HG03135 (cell line): ENCODE measurements at regions not wholly inside any gene's neighbourhood (a gene's known extent, or its start where the extent isn't known, plus 50 kb on each side); places are given as distances from the start of the nearest gene placed in this dataset.

ENCODE experiments used
- ATAC-seq: cut with Tn5 transposase; IDR thresholded peaks from one replicate; pipeline ENCODE4 v1.9.1; 2021; ENCODE audit warnings: mild to moderate bottlenecking, moderate library complexity; ENCODE audit not compliant: unreplicated experiment

DNA sequence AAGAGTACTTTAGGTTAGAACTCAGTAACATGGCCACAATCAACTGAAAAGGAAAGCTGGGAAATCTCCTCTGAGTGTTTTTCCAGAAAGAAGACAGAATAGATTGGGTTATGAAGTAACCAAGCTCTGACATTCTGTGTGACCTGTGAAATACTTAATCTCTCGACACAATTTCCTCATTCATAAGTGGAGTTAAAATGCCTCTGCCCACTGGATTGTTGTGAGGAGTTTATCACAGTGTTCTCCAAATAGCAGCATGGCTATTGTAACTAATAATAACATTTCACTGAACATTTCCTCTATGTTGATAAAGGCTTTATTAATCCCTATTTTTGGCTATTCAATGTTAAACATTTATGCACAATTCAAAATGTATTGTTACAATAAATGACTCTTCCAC, 311.0 kb downstream of the GABRB2 start:
- ATAC-seq, result no peak

DNA sequence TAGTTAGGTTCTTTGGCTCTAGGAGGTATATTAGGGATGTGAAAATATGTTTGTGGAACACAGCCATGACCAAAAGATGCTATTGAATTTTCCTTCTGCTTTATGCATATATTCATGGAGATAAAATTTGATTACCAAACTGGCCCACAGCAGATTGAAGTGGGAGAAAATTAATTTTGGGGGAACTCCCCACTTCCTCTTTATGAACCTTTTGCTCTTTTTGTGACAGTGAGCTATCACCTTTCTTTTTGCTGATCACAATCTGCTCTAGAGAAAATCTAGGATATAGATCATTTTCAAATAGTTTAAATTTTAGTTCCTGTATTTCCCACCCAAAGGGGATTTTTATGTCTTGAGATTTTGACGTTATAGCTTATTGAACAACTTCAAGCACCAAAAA, 313.0 kb downstream of the GABRB2 start:
- no peak for ATAC-seq

DNA sequence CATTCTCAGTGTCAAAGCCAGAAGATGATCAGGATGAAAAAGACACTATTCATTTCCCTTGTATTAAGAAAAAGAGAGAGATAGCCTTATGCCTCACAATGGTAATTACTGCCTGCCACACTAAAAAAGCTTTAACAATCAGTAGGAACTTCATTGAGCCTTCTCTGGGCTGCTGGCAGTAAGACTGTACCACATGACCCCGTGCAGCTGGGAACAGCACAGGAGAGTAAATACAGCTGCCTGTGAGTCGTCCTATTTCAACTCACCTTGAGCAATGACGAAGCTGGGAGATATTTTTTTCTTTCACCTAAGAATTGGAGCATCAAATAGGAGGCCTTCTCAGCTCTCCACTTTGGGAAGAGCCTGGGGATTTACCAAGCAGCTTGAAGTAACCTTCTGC, 316.3 kb downstream of the GABRB2 start:
- no peak for ATAC-seq

DNA sequence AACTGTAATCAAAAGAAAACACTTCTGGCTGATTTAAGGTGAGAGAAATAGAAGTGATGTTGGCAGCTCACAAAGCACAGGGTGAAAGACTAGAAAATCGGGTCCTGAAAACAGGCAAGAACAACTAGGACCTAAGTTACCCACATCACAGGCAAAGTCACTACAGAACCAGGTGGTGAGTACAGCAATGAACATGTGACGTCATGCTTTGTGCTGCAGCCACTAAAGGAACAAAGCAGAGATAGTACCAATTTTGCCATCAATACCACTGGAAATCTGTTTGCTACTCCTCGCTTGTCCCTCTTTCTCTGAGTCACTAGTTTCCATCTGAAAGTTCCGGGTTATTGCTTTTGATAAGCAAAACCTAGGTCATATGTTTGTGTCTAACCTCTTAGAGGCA, 326.7 kb downstream of the GABRB2 start:
- ATAC-seq, result no peak

DNA sequence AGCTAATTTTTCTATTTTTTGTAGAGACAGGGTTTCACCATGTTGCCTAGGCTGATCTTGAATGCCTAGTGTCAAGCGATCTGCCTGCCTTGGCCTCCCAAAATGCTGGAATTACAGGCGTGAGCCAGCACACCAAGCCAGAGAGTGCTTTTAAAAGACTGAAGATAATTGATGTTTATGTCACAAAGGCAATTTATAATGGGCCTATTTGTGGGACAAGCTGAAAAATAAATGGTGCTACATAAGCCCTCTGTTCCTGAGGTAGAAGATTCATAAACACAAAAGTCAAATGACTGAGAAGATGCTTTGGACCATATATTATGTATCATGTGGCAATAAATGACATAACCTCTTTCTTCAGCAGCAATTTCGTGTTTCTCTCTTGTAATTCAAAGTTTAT, 329.6 kb downstream of the GABRB2 start:
- no peak for ATAC-seq

DNA sequence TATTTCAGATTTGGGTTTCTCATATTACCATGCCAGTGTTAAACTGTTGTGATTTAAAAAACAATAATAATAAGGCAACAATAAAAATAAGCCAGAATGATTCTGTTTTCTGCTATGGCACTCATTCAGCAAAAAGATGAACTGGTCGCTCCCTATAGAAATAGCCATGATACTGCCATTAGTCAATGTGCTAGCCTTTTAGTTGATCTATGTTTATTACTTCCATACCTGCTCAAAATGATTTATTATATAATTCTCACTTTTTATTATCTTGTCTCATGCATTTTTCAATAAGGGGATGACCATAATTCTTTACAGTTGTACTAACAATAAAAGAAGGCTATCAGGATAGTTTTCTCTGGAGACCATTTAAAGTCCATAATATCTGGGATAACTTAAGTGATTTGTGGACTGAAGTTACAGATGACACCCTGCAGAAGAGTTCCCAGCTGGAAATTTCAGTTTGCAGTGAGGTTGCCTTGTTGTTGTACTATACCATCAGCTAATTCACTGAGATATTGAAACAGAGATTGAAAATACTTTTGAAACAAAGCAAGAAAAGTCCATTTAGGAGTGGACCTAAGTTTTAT, 334.3 kb downstream of the GABRB2 start:
- no peak for ATAC-seq

DNA sequence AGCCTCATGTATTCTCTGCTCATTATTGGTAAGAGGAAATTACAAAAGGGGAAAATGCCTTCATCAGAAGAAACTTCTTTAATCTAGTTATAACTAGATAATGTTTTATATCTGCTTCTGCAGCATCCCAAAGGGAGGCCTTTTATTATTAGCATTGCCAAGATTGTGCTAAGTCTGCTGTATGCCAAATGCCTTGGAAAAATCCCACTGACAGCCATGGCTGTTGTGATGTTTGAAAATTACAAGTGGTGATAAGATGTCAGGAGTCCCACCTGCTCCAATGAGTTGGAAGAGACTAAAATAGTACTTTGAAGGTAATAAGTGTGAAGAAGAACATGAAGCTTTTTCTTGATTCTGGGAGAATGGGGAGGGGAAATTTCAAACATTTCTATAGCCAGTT, 345.0 kb downstream of the GABRB2 start:
- no peak for ATAC-seq

DNA sequence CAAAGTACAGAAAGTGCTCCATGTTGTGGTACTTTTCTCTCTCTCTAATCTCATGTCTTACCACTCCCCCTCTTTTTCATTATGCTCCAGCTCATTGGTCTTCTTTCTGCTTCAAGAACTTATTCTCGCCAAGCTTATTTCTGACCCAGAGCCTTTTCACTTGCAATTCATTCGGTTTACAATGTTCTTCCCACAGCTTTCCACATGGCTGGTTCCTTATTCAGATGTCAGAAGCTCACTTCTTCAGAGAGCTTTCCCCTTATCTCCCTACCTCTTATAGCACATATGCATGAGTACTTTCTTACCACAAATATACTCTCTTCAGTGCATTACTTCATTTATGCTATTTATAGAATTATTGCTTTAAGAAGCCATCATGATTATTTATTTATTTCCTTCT, 338.8 kb upstream of the ATP10B start:
- no peak for ATAC-seq

DNA sequence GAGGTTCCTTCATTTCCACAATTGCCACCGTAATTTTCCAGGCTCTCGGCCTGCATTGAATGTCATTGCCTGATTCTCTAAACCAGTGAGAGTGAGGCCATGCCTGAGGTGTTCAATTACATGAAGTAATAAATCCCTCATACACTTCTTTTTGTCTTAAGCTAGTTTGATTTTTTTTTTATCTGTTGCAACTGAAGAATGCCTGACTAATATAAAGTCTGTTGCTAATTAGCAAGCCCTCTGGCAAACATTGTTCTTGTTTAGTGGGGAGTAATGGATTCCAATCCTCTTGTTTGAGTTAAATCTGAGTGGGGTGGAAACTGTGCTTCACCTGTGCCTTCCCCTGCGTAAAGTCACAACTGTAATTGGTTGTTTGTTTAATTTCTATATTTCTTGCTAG, 338.1 kb upstream of the ATP10B start:
- ATAC-seq, result no peak

DNA sequence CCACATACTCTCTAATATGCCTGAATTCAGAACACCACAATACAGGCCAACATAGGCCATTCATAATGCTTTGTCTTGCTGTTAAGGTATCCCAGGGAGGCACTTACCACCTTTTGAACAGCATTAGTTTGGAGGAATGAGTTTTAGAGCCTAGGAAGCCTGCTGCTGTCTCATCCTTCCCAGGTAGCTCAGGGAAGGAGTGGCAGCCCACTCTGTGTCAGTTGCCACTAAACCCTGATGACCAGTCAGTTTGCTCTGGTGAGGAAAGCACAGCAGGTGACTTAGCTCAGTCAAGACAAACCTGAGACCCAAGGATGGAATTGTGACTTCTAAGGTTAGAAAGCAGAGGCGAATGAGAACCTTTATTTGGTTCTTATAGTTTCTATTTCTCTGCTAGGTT, 337.4 kb upstream of the ATP10B start:
- ATAC-seq, result no peak

DNA sequence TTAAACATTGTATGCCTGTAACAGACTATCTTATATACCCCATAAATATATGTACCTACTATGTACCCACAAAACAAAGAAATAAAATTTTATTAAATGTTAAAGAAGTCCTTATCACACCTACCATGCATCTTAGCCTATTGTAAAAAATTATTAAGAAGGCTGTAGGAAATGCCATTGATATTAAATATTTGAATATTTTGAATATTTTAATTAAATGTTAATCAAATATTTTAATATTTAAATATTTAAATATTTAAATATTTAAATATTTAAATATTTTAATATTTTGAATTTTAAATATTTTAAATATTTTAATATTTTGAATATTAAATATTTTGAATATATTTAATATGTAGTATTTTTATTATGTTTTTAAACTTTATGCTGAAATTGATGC, 331.5 kb upstream of the ATP10B start:
- no peak for ATAC-seq

DNA sequence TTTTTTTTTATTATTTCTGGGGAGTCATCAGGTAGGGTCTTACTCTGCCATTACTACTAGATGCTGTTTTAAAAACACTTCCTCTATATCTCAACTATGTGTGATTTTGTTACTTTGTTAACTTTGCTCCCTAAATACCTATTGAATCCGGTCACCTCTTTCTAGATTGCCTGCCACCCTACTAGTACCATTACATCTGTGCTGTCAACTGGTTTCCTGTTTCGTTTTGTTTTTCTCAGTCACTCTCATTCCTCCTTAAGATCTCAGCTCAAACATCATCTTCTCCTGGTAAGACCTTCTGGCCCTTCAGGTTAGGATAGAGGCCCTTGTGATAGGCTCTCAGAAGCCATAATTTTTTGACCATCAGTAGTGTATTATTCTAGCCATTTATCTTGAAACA, 324.2 kb upstream of the ATP10B start:
- no peak for ATAC-seq

DNA sequence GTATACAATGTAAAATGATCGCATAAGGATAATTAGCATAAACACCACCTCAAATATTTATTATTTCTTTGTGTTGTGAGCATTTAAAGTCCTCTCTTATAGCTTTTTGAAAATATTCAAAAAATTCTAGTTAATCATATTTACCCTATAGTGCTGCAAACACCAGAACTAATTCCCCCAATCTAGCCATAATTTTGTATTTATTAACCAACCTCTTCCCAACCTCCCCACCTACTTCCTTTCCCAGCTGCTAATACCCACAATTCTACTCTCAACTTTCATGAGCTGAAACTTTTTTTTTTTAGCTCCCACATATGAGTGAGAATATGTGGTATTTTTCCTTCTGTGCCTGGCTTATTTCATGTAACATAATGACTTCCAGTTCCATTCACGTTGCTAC, 317.8 kb upstream of the ATP10B start:
- no peak for ATAC-seq

DNA sequence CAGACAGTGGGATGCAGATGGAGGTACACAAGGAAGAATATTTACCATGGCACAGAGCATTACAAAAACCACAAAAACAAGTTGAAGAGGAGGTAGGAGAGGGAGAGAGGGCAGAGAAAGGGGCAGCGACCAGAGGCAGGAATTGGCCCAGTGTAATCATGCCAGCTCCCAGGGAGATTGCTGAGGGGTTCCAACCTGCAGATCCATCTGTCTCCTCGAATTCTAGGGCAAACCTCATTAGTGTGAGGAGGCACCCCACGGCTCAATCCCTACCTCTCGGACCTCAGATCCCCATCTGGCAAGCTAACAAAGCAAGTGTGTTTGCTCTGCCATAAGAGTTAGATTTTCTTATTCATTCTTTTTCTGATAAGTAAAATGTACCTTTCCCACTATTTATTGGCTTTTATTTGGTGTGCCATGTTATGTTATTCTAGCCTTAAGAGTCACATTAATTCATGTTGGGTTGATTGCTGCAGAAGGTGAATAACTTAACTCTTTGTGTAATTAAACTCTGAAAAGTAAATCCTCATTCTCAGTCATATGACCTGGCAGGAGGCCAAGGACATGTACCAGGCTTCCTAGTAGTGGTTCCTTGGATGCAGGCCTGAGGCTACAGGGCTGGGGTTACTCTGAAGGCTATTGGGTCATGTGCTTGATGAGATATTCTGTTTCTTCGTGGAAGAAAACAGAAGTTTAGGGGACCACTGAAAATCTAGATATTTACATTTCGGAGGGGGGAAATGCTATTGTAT, 315.2 kb upstream of the ATP10B start:
- no peak for ATAC-seq

DNA sequence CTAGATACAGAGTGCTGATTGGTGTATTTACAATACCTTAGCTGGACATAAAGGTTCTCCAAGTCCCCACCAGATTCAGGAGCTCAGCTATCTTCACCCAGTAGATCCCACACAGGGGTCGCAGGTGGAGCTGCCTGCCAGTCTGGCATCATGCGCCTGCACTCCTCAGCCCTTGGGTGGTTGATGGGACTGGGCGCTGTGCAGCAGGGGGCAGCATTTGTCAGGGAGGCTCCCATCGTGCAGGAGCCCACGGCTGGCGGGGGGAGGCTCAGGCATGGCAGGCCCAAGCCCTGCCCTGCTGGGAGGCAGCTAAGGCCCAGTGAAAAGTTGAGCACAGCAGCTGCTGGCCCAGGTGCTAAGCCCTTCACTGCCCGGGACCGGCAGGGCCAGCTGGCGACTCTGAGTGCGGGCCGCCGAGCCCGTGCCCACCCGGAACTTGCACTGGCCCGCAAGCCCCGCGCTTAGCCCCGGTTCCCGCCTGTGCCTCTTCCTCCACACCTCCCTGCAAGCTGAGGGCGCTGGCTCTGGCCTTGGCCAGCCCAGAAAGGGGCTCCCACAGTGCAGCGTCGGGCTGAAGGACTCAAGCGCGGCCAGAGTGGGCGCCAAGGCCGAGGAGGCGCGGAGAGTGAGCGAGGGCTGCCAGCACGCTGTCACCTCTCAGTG, 314.1 kb upstream of the ATP10B start:
- ATAC-seq, result no peak

DNA sequence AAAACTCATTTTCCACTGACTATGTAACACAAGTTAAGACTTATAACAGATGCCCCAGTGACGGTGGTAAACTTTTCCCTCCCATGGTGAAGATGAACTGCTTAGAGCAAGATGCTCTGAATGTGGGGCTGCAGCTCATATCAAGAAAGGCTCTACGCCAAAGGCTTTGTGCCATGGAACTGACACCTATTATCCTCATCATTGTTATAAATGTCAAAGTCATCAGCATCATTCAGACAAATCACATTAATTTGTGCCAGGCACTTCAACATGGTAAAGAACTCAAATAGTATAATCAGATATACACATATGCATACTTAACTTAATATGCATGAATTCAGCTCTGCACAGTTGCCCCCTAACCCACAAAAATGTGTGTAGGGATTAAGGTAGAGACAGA, 305.9 kb upstream of the ATP10B start:
- no peak for ATAC-seq

DNA sequence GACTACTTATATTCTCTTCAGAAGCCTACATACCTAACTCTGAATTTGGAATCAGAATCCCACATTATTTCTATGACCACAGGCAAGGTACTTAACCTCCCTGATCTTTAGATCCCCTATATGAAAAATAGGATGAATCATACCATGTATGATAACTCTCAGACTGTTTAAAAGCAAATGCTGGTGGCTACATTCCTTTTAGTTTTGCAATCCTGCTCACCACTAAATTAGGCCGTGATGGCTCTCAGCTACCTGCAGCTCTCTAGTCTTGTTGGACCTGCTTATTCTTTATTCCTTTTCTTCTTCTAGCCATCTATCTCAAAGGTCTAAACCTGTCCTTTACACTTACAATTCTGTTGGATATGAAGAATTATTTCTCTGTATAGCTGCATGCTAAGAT, 303.4 kb upstream of the ATP10B start:
- no peak for ATAC-seq

DNA sequence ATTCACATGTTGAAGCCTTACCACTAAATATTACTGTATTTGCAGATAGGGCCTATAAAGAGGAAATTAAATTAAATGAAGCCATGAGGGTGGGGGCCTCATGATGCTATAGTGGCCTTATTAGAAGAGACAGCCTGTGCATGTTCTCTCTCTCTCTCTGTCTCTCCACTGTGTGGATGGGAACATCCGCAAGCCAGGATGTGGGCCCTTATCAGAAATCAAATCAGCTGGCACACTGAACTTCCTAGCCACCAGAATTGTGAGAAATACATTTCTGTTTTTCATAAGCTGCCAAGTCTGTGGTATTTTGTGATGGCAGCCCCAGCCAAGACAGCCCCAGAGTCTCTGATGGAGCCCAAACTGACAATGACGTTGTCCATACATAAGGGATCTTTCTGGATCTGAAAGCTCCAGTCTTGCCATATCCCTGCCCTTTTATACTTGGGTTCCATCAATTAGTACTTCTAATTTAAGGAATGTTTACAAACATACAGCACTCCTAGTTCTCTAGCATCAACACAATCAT, 300.5 kb upstream of the ATP10B start:
- ATAC-seq, result no peak

DNA sequence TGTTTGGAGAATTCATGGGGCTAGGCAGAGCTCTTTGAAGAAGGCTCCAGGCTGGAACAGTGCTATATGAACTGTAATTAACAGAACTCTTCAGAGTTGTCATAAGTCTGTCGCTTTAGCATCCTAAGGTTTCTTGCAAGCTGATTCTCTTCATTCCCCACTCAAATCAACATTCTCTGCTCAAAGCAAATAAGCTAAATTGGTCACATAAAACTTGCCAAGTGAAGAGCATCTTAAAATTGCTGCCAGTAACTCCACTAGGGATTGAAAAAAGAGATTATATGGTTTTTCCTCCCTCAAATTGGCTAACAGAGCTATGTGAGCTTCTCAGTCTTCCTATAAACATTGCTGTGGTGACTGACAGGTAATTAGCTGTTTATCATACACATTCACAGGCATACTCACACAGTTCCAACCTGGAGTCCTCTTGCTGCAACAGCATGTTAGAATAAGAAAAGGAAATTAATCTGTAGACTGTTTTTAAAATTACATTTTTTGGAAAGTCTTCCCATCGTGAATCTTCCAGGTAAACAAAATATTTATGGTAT, 298.5 kb upstream of the ATP10B start:
- ATAC-seq, result no peak

DNA sequence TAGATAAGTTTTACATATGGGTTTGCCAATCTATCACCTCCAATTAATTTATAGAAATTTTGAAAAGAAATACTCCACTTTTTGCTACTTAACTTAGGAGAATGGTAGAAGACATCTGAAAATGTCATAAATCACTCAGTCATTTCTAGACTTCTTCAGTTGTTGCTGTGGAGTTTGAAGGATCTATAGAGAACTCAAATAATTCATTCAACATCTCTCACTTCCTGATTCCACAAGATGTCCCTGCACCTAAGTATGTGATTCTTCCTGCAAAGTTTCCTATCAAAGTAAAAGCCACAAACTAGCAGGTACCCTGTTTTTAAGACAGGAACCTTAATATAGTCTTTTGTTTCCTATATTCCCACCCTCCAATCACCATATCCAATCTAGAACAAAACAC, 297.1 kb upstream of the ATP10B start:
- ATAC-seq, result no peak

DNA sequence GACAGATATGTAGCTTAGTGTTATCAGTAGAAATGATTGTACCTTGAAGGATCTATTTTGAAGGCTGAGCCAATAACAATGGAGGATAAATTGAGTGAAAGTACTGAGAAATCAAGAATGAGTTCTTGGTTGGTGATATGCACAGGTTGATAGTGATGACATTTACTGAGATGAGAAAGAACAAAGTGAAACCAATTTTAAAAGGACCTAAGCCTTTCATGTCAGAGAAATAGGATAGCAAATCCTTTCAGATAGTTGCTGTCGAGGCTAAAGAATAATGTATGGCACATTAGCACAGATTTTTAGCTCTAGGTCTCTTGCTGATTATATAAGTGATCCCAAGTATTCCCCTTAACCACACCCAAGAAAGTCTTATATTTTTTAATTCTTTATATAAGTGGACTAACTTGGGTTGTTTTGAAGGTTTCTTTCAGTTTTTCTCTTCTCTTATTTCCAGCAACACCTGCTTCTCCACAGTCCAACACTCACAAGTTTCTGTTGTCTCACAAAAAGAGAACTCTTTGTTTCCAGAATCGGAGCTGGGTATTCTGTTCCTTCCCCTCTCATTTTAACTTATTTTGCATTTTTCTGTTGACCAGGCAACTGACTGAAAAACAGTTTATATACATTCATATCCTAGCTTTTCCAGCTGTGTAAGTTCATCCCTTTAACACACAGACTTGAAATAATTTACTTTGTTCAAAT, 286.9 kb upstream of the ATP10B start:
- ATAC-seq, result no peak
